Stimulated activated naive CD8-positive, alpha-beta T cell treated with anti-CD3 and anti-CD28 coated beads, Interleukin-15, Interleukin-2, amounts not matched to agents 100 U/mL and 50 U/mL, for 24 hours (primary cell): ENCODE measurements at regions not wholly inside any gene's neighbourhood (a gene's known extent, or its start where the extent isn't known, plus 50 kb on each side); places are given as distances from the start of the nearest gene placed in this dataset.

Experiments used
- ATAC-seq: fragments of 150-1000 bp; cut with Tn5 transposase; one replicate; pipeline ENCODE4 v1.10.0; 2021
- DNase-seq: peaks from one replicate; pipeline ENCODE4 v3.0.0; 2021

- no peak for ATAC-seq
- no peak for DNase-seq
Measured at GRCh38 chr2:6474161-6475140, 391.3 kb downstream of the CMPK2 start.

DNA sequence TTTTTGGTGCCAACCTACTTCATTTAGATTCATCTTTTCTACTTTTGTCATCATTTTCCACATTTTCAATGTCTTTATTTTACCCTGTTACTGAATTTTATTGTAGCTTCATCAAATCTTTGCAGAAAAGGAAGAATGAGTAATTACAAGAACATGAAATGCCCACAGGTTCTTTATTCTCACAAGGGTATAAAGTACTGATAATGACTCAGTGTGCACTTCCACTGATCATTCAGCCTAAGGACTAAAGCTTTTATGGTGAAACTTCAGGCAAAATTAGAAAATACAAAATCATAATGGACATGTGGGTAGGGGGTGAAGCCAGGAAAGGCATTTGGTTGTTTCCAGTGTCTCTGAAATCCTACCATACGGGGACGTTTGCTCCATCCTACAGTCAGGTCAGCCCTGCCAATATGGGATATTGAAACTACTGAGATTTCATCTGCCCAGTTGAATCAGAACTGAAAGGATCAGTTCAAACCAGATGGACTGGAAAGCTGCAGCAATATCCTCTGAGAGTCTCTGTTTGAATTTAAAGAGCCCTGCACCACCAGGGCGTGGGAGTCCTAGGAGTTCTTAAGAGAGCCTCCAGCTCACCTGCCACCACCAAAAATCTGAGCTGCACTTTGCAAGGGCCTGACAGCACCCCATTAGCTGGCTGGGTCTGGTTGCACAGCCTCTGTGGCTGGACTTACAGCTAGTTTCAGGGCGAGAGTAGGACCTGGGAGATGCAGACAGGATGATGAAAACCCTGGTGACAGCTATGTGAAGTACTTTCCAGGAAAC, 390.4 kb downstream of the CMPK2 start:
- DNase-seq (no peak), ATAC-seq (no peak)

DNA sequence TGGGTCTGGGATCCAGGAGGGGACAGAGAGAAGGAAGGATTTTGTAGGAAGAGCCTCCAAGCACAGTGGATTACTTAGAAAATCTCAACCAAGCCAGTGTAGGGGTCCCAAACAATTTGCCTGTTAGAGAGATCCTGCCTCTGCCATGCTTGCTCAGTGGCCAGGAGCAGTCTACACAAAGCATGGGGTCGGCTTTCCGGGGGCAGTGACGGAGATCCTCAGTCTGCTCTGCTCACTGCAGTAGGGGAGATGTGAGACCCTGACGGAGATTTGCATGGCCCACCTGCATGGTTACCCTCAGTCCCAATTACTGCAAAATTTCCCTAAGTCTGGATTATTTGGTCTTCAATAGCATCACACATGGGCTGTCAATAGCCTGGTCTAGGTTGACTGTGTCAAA, 385.2 kb downstream of the CMPK2 start:
- no peak for ATAC-seq
- DNase-seq, result no peak

DNA sequence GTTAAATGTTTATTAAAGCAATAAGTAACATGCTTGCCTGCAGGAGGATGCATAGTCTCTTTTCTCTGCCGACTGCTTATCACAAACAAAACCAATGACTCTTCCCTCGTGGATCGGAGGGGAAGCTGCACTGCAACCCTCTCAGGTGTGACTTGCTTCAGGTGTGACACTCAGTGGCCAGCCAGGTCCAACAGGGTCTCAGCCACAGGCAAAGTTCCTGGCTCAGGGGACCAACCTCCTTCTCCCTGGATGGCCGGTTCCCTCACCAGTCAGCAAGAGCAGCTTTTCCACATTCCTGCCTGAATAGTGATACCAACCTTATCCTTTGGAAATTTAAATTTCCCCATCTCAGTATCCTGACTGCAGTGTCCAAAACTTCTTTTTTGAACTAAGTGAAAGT, 383.5 kb downstream of the CMPK2 start:
- DNase-seq, result no peak
- ATAC-seq, result no peak

- DNase-seq (no peak), ATAC-seq (no peak)
Measured at GRCh38 chr2:6487765-6488164, 377.9 kb downstream of the CMPK2 start.

- ATAC-seq, result no peak
Measured at GRCh38 chr2:6492573-6492972, 373.1 kb downstream of the CMPK2 start.

DNA sequence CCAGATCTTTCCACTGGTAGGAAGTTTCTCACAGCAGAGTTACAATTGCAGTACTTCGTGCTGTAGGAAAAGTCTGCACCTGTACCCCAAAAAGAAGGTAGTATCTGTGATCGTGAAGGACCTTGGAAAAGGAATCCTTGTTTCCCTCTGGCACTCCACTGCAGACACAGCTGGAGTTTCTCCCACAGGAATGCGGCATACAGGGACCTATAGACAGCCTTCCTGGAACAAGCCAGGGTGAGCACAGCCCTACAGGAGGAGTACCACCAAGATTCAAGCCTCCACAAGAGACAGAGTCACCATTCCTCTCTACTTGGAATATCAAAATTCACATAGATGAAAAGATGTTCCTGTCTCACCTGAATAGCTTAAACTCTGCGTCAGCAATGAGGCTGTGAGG, 372.4 kb downstream of the CMPK2 start:
- no peak for ATAC-seq

More at GRCh38 chr2:6492573-6492972, 373.1 kb downstream of the CMPK2 start:
- no peak for DNase-seq

GRCh38 chr2:6493669-6494068, 372.0 kb downstream of the CMPK2 start:
- DNase-seq (no peak), ATAC-seq (no peak)

More for the DNA sequence above, 372.4 kb downstream of the CMPK2 start:
- DNase-seq, result no peak

DNA sequence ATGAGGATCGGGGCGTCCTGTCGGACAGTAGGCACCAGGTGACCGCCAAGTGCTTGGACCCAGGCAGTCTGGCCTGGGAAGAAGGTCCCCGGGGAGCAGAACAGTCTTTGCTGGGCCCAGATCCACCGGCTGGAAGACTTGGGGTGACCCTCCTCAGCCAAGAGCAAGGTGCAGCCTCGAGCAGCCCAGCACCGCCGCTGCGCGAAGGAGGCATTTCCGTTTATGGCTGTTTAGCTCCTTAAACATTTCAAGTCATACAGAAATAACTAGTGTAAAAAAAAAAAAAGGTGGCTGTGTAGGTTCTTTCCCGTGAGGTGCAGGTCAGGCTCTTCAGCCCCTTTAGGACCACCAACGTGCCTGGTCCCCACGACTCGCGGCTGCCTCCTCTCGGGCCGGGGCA, 370.2 kb downstream of the CMPK2 start:
- ATAC-seq, result no peak

GRCh38 chr2:6496376-6496775, 369.3 kb downstream of the CMPK2 start:
- ATAC-seq (no peak), DNase-seq (no peak)

More for the DNA sequence above, 370.2 kb downstream of the CMPK2 start:
- DNase-seq, result no peak

GRCh38 chr2:6497048-6497447, 368.7 kb downstream of the CMPK2 start:
- DNase-seq (no peak), ATAC-seq (no peak)

- ATAC-seq, result no peak
- DNase-seq, result no peak
Measured at GRCh38 chr2:6498841-6499240, 366.9 kb downstream of the CMPK2 start.

DNA sequence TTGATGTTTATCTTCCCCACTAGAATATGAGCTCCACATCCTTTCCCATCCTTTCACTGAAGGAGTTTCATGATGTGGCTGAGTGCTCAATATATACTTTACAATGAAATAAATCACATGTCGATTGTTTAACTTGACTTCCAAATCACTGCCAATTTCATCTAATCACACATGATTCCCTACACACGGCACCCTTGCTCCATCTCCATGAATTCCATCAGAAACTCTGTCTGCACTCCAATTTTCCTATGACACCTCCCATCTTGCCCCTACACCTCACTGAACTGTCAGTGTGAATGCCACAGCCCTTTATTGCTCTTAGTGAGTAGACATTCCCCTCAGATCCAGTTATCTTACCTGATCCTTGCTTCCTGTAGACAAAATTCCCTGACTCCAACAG, 366.0 kb downstream of the CMPK2 start:
- no peak for DNase-seq
- ATAC-seq, result no peak

- DNase-seq (no peak), ATAC-seq (no peak)
Measured at GRCh38 chr2:6506361-6506794, 359.3 kb downstream of the CMPK2 start.

DNA sequence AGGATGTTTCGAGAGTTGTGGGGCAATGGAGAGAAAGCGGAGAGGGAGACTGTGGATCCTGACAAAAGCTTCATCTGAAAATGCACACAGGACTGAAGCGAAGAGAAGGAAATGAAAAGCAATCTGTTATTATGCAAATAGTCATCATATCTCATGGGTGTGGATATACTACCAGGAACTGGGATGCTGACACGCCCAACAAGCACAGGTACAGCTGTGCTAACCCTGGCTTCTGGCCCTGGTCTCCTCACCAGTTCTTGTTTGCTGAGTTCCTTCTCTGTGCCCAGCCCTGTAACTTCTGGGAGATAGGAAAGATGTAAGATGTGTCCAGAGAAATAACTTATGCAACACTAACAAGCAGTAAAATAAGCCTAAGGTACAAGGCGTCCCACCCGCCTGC, 358.8 kb downstream of the CMPK2 start:
- no peak for DNase-seq
- ATAC-seq, result no peak

- ATAC-seq, result no peak
Measured at GRCh38 chr2:6510532-6510931, 355.2 kb downstream of the CMPK2 start.

DNA sequence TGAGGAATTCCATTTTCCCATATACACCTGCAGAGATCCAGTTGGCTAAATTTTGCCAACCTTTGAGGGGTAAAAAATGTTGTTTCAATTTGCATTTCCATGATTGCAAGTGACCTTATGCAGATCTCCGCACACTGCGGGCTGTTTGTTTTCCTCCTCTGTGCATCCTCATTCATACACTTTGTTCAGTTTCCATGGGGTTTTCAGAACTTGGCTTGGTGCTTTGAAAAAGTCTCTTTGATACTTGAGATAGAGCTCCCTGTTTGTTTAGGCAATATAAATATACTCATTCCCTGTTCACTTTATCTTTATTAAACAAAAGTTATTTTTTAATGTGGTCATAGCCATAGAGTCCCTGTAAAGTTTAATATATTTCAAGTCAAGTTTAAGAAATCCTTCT, 353.1 kb downstream of the CMPK2 start:
- ATAC-seq, result no peak
- no peak for DNase-seq

More at GRCh38 chr2:6510532-6510931, 355.2 kb downstream of the CMPK2 start:
- DNase-seq, result no peak

DNA sequence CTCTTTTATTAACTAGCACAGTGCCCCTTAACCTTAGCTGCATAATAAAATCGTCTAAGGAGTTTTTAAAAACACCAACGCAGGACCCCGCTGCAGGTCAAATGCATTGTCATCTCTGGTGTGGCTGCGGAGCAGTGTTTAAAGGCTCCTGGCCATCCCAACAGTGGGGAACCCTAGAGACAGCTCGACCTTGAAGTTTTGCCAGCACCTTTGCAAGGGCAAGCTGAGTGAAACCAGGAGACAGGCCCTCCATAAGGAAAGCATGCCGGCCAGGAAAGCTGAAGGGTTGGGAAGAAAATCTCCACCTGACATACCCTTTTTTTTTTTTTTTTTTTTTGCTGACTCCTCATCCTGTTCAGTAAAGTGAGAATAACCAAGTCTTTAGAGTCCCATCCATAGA, 349.0 kb downstream of the CMPK2 start:
- DNase-seq (no peak), ATAC-seq (no peak)

DNA sequence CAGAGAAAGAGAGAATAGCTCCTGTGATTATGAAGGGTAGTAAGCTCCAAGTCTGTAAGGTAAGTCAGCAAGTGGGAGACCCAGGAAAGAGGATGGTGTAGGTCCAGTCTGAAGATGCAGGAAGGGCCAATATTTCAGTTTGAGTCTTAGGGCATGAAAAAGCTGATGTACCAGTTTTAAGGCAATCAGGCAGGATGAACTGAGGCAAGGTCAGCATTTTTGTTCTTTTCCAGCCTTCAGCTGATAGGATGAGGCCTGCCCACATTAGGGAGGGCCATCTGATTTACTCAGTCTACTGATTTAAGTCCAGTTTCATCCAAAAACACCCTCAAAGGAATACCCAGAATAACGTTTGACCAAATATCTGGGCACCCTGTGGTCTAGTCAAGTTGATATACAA, 347.3 kb downstream of the CMPK2 start:
- no peak for ATAC-seq
- no peak for DNase-seq

GRCh38 chr2:6523476-6523875, 342.2 kb downstream of the CMPK2 start:
- ATAC-seq, result no peak
- DNase-seq, result no peak

DNA sequence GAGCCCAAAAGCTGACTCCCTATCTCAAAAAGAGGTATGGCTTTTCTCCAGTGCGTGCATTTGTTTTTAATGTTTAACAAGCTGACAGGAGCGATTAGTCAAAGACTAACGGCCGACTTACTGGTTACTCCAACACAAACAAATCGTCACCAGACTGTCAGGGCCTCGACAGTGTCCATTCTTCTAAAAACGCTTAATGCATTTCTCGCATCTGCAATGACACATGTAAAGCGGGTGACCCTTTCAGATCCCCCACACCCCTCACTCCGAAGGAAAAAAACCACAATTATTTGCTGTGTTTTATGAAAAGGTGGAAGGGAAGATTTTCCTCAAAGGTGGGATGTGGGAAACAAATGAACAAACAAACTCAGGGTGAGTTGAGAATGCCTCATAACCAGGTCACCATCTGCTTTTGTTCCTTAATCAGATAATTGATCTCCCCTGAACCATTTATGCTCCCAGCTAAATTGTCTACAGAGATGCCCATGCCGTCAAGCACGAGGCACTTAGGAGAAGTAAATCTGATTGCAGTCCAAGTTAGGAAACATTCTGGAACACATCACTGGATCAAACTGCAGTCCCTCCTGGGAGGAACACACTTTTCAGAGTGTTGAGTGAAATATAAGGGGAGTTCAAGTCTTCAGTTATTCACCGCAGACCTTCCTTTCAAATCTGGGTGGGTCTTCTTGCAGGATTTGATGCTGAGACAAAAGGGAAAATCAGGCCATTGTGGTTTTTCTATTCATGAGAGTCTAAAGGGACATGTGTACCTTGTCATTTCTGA, 340.8 kb downstream of the CMPK2 start:
- no peak for DNase-seq
- no peak for ATAC-seq

- ATAC-seq (no peak), DNase-seq (no peak)
Measured at GRCh38 chr2:6525475-6525964, 340.2 kb downstream of the CMPK2 start.
